Endothelial cell of umbilical vein (primary cell): ENCODE measurements at regions not wholly inside any gene's neighbourhood (a gene's known extent, or its start where the extent isn't known, plus 50 kb on each side); places are given as distances from the start of the nearest gene placed in this dataset.

Experiments
- BruUV-seq: library from RNA; stranded (reverse); fragments of 400-500 nt; replicated peaks from 2 replicates; lab custom pipeline; 2021; lab: Mats Ljungman, UMichigan
- CTCF ChIA-PET: fragments of 300-600, 350-600 bp; sonication (Branson Sonifier 250); formaldehyde crosslinking; loops from one replicate; lab custom pipeline; 2021; ENCODE audit warnings: antibody characterized with exemption, inconsistent platforms; lab: Charles Lee
- POLR2A ChIA-PET: fragments of 300-600, 350-600 bp; sonication (Branson Sonifier 250); formaldehyde crosslinking; loops from one replicate; lab custom pipeline; 2021; ENCODE audit warnings: antibody characterized with exemption, inconsistent platforms; lab: Charles Lee
- DNase-seq: peaks from one replicate; pipeline ENCODE4 v3.0.0-alpha.2; 2011; ENCODE audit warnings: low read depth, low spot score
- FAIRE-seq: peaks from 2 replicates; lab custom pipeline; 2011; peaks lifted over from hg19 to GRCh38; lab: Jason Lieb, UNC
- H2AFZ ChIP-seq: 2 replicates; pipeline ENCODE4 v1.6.0; 2012; ENCODE audit warnings: low read depth, low read length, control low read depth, inconsistent platforms
- H3K27ac ChIP-seq: 2 replicates; pipeline ENCODE4 v1.5.1; 2011; ENCODE audit warnings: low read depth, mild to moderate bottlenecking, control low read depth, low read length, moderate library complexity; ENCODE audit not compliant: insufficient read depth
- H3K27me3 ChIP-seq, 2 experiments: 2 replicates each; pipeline versions ENCODE4 v1.6.0 to v1.6.1; 2011; ENCODE audit warnings: low read length in 2 of 2, mixed read lengths in 1 of 2; ENCODE audit not compliant: control insufficient read depth in 2 of 2, insufficient read depth in 2 of 2
- H3K36me3 ChIP-seq, 2 experiments: 2 replicates in 1 of 2; 3 replicates in 1 of 2; pipeline ENCODE4 v1.5.1; 2011; ENCODE audit warnings: low read length in 2 of 2, mild to moderate bottlenecking in 1 of 2, moderate library complexity in 1 of 2; ENCODE audit not compliant: control insufficient read depth in 2 of 2, insufficient read depth in 2 of 2; ENCODE audit errors: extremely low read depth in 1 of 2
- H3K4me1 ChIP-seq: 3 replicates; pipeline ENCODE4 v1.5.1; 2011; ENCODE audit warnings: mild to moderate bottlenecking, low read length; ENCODE audit not compliant: control insufficient read depth, insufficient read depth; ENCODE audit errors: extremely low read depth
- H3K4me2 ChIP-seq: 2 replicates; pipeline ENCODE4 v1.6.1; 2011; ENCODE audit warnings: low read length, control low read depth, mixed read lengths; ENCODE audit not compliant: insufficient read depth
- H3K4me3 ChIP-seq, 3 experiments: fragments of 200-600 bp in 1 of 3; sonication (generic), shearing (Covaris generic) in 1 of 3; replicated peaks in 1 of 3; 2 replicates each; pipeline ENCODE4 v1.5.1; 2011 to 2016; ENCODE audit warnings: control low read depth in 3 of 3, low read length in 3 of 3, mild to moderate bottlenecking in 2 of 3, inconsistent platforms in 1 of 3, low read depth in 1 of 3, moderate library complexity in 1 of 3; ENCODE audit not compliant: insufficient read depth in 1 of 3
- H3K79me2 ChIP-seq: 2 replicates; pipeline ENCODE4 v1.6.0; 2012; ENCODE audit warnings: low read length, inconsistent platforms; ENCODE audit not compliant: control insufficient read depth, insufficient read depth
- H3K9ac ChIP-seq: replicated peaks from 2 replicates; pipeline ENCODE3; 2011; ENCODE audit warnings: low read length, control low read depth; ENCODE audit not compliant: insufficient read depth; ENCODE audit errors: extremely low read depth
- H3K9me1 ChIP-seq: replicated peaks from 3 replicates; pipeline ENCODE4 v1.6.0; 2011; ENCODE audit warnings: mild to moderate bottlenecking, low read length; ENCODE audit not compliant: control insufficient read depth, insufficient read depth; ENCODE audit errors: extremely low read depth
- H3K9me3 ChIP-seq: replicated peaks from 2 replicates; pipeline ENCODE4 v1.5.1; 2012; ENCODE audit warnings: low read length, inconsistent platforms; ENCODE audit not compliant: control insufficient read depth, insufficient read depth
- H4K20me1 ChIP-seq: replicated peaks from 2 replicates; pipeline ENCODE3; 2011; ENCODE audit warnings: mild to moderate bottlenecking, low read length; ENCODE audit not compliant: control insufficient read depth, insufficient read depth; ENCODE audit errors: extremely low read depth
- EZH2 ChIP-seq: IDR thresholded peaks from 2 replicates; pipeline ENCODE4 v1.6.1; 2012; ENCODE audit warnings: borderline replicate concordance, low read depth, mild to moderate bottlenecking, moderate library complexity, low read length, inconsistent platforms; ENCODE audit not compliant: severe bottlenecking
- FOS ChIP-seq: IDR thresholded peaks from 2 replicates; pipeline ENCODE4 v1.6.1; 2011; ENCODE audit warnings: mild to moderate bottlenecking, low read length, moderate library complexity, borderline replicate concordance; ENCODE audit not compliant: insufficient read depth
- GATA2 ChIP-seq: IDR thresholded peaks from 2 replicates; pipeline ENCODE4 v1.7.0; 2011; ENCODE audit warnings: low read depth, mild to moderate bottlenecking, moderate library complexity, mixed read lengths, low read length; ENCODE audit not compliant: insufficient read length, insufficient read depth
- JUN ChIP-seq: IDR thresholded peaks from 2 replicates; pipeline ENCODE4 v1.6.1; 2011; ENCODE audit warnings: borderline replicate concordance, low read depth; ENCODE audit not compliant: insufficient read length, insufficient read depth
- MYC ChIP-seq: IDR thresholded peaks from one replicate; pipeline ENCODE4 v1.6.1; 2011; ENCODE audit warnings: mild to moderate bottlenecking, low read depth, low read length
- POLR2A ChIP-seq: IDR thresholded peaks from 2 replicates; pipeline ENCODE4 v1.6.1; 2012; ENCODE audit warnings: low read depth, mild to moderate bottlenecking, control low read depth, low read length
- POLR2AphosphoS5 ChIP-seq: IDR thresholded peaks from 2 replicates; pipeline ENCODE4 v1.6.1; 2012; ENCODE audit warnings: low read depth, mild to moderate bottlenecking, control low read depth, low read length, moderate library complexity; ENCODE audit not compliant: insufficient read depth
- dilution Hi-C: fragments of 300-500 bp; cut with MboI; formaldehyde crosslinking; loops from one replicate; pipeline ENCODE4 v1.15.0; 2019; ENCODE audit warnings: low sequenced_read_pairs; ENCODE audit not compliant: extremely low pct_ligation_motif_present
- intact Hi-C: fragments of 100-400 bp; cut with micrococcal nuclease; formaldehyde crosslinking; loops from one replicate; pipeline ENCODE4 v1.10.0; 2022
- TF ChIP-seq, protein P1 (sequence below), 2 donors: IDR thresholded peaks; 1 replicate in 1 of 2; 2 replicates in 1 of 2; pipeline ENCODE4 v1.5.1; 2011; ENCODE audit warnings: low read length in 2 of 2, mild to moderate bottlenecking in 2 of 2, moderate library complexity in 2 of 2, control low read depth in 1 of 2, inconsistent platforms in 1 of 2, low read depth in 1 of 2; ENCODE audit not compliant: insufficient read depth in 1 of 2; ENCODE audit errors: extremely low read depth in 1 of 2
- TF ChIP-seq, protein P2 (sequence below): IDR thresholded peaks from 2 replicates; pipeline ENCODE4 v1.6.1; 2011; ENCODE audit not compliant: insufficient read depth, insufficient read length

DNA sequence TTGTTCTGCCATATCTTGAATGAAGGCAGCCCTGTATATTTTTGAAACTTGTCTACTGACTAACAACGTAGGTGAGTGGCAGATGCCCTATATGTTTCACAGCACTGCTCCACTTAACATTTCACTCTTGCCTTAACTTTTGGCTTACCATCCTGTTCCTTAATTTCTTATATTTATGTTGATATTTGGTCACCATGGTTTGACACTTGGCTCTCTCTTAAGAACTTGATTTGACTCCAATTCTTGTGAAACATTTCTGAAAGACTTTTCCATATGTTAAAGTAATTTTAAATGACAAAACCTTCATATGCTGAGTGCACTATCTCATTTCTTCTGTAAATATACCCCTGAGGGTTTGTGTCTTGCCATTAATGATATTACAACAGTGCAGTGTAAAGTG lies 434.3 kb upstream of the IMPG1 start:
- no peak for TF ChIP-seq JUN
- no peak for TF ChIP-seq POLR2A
- no peak for TF ChIP-seq MYC
- no peak for TF ChIP-seq GATA2
- TF ChIP-seq EZH2: no peak
- no peak for TF ChIP-seq FOS
- TF ChIP-seq, protein P1, sequence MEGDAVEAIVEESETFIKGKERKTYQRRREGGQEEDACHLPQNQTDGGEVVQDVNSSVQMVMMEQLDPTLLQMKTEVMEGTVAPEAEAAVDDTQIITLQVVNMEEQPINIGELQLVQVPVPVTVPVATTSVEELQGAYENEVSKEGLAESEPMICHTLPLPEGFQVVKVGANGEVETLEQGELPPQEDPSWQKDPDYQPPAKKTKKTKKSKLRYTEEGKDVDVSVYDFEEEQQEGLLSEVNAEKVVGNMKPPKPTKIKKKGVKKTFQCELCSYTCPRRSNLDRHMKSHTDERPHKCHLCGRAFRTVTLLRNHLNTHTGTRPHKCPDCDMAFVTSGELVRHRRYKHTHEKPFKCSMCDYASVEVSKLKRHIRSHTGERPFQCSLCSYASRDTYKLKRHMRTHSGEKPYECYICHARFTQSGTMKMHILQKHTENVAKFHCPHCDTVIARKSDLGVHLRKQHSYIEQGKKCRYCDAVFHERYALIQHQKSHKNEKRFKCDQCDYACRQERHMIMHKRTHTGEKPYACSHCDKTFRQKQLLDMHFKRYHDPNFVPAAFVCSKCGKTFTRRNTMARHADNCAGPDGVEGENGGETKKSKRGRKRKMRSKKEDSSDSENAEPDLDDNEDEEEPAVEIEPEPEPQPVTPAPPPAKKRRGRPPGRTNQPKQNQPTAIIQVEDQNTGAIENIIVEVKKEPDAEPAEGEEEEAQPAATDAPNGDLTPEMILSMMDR (IDR thresholded peaks at IDR 0.05; ENCODE audit: extremely low read depth in 1 of 2, insufficient read depth in 1 of 2, low read depth in 1 of 2, low read length in 2 of 2): no peak
- TF ChIP-seq, protein P2, sequence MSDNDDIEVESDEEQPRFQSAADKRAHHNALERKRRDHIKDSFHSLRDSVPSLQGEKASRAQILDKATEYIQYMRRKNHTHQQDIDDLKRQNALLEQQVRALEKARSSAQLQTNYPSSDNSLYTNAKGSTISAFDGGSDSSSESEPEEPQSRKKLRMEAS: no peak
- TF ChIP-seq POLR2AphosphoS5: no peak
- Histone ChIP-seq H4K20me1 (no peaks in the 10 kb centered on the region), H2AFZ (no peak overlapping the region), H3K4me3 (no peak overlapping the region), H3K27ac (no peak overlapping the region), H3K9me1 (no peaks in the 10 kb centered on the region), H3K4me2 (no peak overlapping the region), H3K4me1 (no peaks in the 10 kb centered on the region), H3K9me3 (no peaks in the 10 kb centered on the region), H3K36me3 (no peaks in the 10 kb centered on the region), H3K79me2 (no peaks in the 10 kb centered on the region), H3K27me3 (no peaks in the 10 kb centered on the region), H3K9ac (no peak overlapping the region)
- no peak for FAIRE-seq
- intact Hi-C loops: no loop called here
- dilution Hi-C loops: no loop called here
- CTCF ChIA-PET: no interaction called here
- no TSS peak for BruUV-seq
- no peak for DNase-seq
- POLR2A ChIA-PET: no interaction called here
